ENCODE measurements at regions not wholly inside any gene's neighbourhood (a gene's known extent, or its start where the extent isn't known, plus 50 kb on each side); places are given as distances from the start of the nearest gene placed in this dataset.

- TF ChIP-seq ZFP30 (CRISPR knock-in tag; IDR thresholded peaks at IDR 0.05) (no peak), CSDC2 (CRISPR knock-in tag; IDR thresholded peaks at IDR 0.05) (no peak), TSHZ2 (CRISPR knock-in tag; IDR thresholded peaks at IDR 0.05) (no peak), ZNF565 (CRISPR knock-in tag; conservative IDR thresholded peaks at IDR 0.05; ENCODE audit: low read depth) (no peak), ZFP3 (CRISPR knock-in tag; IDR thresholded peaks at IDR 0.05) (no peak), CSRNP3 (CRISPR knock-in tag; IDR thresholded peaks at IDR 0.05) (no peak), SNAI2 (CRISPR knock-in tag; IDR thresholded peaks at IDR 0.05) (no peak), ZNF8 (CRISPR knock-in tag; IDR thresholded peaks at IDR 0.05) (no peak), CREB5 (CRISPR knock-in tag; IDR thresholded peaks at IDR 0.05; ENCODE audit: low read depth) (no peak), GLIS3 (CRISPR knock-in tag; IDR thresholded peaks at IDR 0.05) (no peak), OSR1 (CRISPR knock-in tag; IDR thresholded peaks at IDR 0.05) (no peak), TCF4 (CRISPR knock-in tag; IDR thresholded peaks at IDR 0.05; ENCODE audit: borderline replicate concordance) (no peak), BACH2 (CRISPR knock-in tag; IDR thresholded peaks at IDR 0.05; ENCODE audit: borderline replicate concordance) (no peak), ARNTL (CRISPR knock-in tag; IDR thresholded peaks at IDR 0.05; ENCODE audit: borderline replicate concordance, low read depth) (no peak), RARB (CRISPR knock-in tag; IDR thresholded peaks at IDR 0.05) (no peak), POU6F1 (CRISPR knock-in tag; IDR thresholded peaks at IDR 0.05; ENCODE audit: borderline replicate concordance, low read depth) (no peak), PATZ1 (CRISPR knock-in tag; IDR thresholded peaks at IDR 0.05; ENCODE audit: borderline replicate concordance) (no peak), ZC3H10 (CRISPR knock-in tag; IDR thresholded peaks at IDR 0.05) (no peak), PPARA (CRISPR knock-in tag; IDR thresholded peaks at IDR 0.05; ENCODE audit: borderline replicate concordance) (no peak)
- ATAC-seq = no peak
Measured at GRCh38 chr5:52051759-52052158, 668.5 kb downstream of the ISL1 start.

GRCh38 chr5:52063186-52063585 lies 679.9 kb downstream of the ISL1 start:
- no peak for ATAC-seq
- no peak for TF ChIP-seq PPARA (CRISPR knock-in tag; IDR thresholded peaks at IDR 0.05; ENCODE audit: borderline replicate concordance)
- TF ChIP-seq CSRNP3 (CRISPR knock-in tag; IDR thresholded peaks at IDR 0.05) = no peak
- no peak for TF ChIP-seq SNAI2 (CRISPR knock-in tag; IDR thresholded peaks at IDR 0.05)
- no peak for TF ChIP-seq CSDC2 (CRISPR knock-in tag; IDR thresholded peaks at IDR 0.05)
- no peak for TF ChIP-seq ISL1 (CRISPR knock-in tag; IDR thresholded peaks at IDR 0.05)
- TF ChIP-seq GLIS3 (CRISPR knock-in tag; IDR thresholded peaks at IDR 0.05) = no peak
- TF ChIP-seq ARNTL (CRISPR knock-in tag; IDR thresholded peaks at IDR 0.05; ENCODE audit: borderline replicate concordance, low read depth) = no peak
